Mesothelial cell of epicardium (in vitro differentiated cells): ENCODE measurements at regions not wholly inside any gene's neighbourhood (a gene's known extent, or its start where the extent isn't known, plus 50 kb on each side); places are given as distances from the start of the nearest gene placed in this dataset.

ENCODE experiments used
- DNase-seq, 2 experiments: peaks; one replicate each; pipeline ENCODE4 v3.0.0; 2021; ENCODE audit warnings: low spot score in 2 of 2; ENCODE audit not compliant: unreplicated experiment in 2 of 2
- H3K27ac Mint-ChIP-seq: 2 replicates; pipeline ENCODE4 v1.8.0; 2021; ENCODE audit warnings: mixed read lengths
- H3K27me3 Mint-ChIP-seq: 2 replicates; pipeline ENCODE4 v1.8.0; 2021; ENCODE audit warnings: low read depth, mixed read lengths
- H3K36me3 Mint-ChIP-seq: 2 replicates; pipeline ENCODE4 v1.8.0; 2021; ENCODE audit warnings: mixed read lengths
- H3K4me1 Mint-ChIP-seq: 2 replicates; pipeline ENCODE4 v1.8.0; 2021; ENCODE audit warnings: mixed read lengths
- H3K4me3 Mint-ChIP-seq: 2 replicates; pipeline ENCODE4 v1.8.0; 2021; ENCODE audit warnings: mild to moderate bottlenecking, moderate library complexity, mixed read lengths
- H3K9me3 Mint-ChIP-seq: 2 replicates; pipeline ENCODE4 v1.8.0; 2021; ENCODE audit warnings: mixed read lengths
- TF ChIP-seq, protein P1 (sequence below): fragments of 200-600 bp; sonication (generic); IDR thresholded peaks from one replicate; pipeline ENCODE4 v1.5.0; 2021; ENCODE audit warnings: antibody characterized with exemption; ENCODE audit not compliant: unreplicated experiment

DNA sequence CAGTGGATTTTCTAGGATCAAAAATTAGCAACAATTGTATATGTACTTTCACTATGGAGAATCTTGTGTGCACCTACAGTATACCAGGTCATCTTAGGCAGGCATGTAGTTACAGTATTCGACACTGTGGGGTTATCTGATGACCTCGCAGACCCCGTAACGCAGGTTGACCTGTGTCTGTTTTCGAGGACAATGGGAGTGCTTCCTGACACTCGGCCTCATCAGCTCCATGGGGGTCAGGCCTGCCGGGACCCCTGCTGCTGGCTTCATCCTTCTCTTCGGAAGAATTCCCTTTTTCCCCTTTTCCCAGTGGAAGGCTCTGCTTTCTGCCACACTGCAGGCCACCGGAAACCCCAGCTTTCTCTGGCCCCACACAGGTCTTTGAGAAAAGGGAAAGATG, 102.8 kb upstream of the TMEM18 start:
- TF ChIP-seq, protein P1, sequence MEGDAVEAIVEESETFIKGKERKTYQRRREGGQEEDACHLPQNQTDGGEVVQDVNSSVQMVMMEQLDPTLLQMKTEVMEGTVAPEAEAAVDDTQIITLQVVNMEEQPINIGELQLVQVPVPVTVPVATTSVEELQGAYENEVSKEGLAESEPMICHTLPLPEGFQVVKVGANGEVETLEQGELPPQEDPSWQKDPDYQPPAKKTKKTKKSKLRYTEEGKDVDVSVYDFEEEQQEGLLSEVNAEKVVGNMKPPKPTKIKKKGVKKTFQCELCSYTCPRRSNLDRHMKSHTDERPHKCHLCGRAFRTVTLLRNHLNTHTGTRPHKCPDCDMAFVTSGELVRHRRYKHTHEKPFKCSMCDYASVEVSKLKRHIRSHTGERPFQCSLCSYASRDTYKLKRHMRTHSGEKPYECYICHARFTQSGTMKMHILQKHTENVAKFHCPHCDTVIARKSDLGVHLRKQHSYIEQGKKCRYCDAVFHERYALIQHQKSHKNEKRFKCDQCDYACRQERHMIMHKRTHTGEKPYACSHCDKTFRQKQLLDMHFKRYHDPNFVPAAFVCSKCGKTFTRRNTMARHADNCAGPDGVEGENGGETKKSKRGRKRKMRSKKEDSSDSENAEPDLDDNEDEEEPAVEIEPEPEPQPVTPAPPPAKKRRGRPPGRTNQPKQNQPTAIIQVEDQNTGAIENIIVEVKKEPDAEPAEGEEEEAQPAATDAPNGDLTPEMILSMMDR = no peak
- H3K4me3 Mint-ChIP-seq = no peak overlapping the region
- peaks cover 14% of the 10 kb centered on the region for H3K4me1 Mint-ChIP-seq
- no peaks in the 10 kb centered on the region for H3K36me3 Mint-ChIP-seq
- DNase-seq = no peak
- H3K27me3 Mint-ChIP-seq = no peaks in the 10 kb centered on the region
- peaks cover 4% of the 10 kb centered on the region for H3K9me3 Mint-ChIP-seq
- no peak overlapping the region for H3K27ac Mint-ChIP-seq

- no peak for DNase-seq
- peak overlapping the region; percentile 96 for H3K27ac Mint-ChIP-seq
- H3K36me3 Mint-ChIP-seq = no peaks in the 10 kb centered on the region
- H3K4me3 Mint-ChIP-seq = peak overlapping the region; percentile 54
- no peaks in the 10 kb centered on the region for H3K27me3 Mint-ChIP-seq
- TF ChIP-seq, protein P1 = no peak
- H3K9me3 Mint-ChIP-seq = peaks cover 4% of the 10 kb centered on the region
- H3K4me1 Mint-ChIP-seq = peaks cover 22% of the 10 kb centered on the region
Observed at GRCh38 chr2:778731-779350, 101.6 kb upstream of the TMEM18 start.

DNA sequence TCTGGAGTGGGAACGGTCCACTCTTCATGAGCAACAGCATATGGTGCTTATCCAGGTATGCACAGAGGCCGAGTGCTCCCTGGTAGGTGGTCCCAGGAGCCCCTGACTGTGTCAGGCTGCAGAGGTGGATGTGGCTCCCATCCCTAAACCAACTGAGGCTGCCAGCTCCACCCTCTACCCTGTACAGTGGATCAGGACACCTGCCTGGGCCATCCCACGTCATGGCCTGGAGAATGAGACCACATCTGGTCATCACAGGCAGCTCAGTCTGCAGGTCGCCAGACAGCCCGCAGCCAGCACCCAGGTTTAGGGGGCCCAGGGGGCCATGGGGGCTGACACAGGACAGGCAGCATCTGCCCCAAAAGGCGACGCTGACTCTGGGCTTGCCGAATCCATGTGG, 100.3 kb upstream of the TMEM18 start:
- no peak overlapping the region for H3K4me3 Mint-ChIP-seq
- no peak for DNase-seq
- H3K27ac Mint-ChIP-seq = no peak overlapping the region
- peaks cover 22% of the 10 kb centered on the region for H3K4me1 Mint-ChIP-seq
- H3K9me3 Mint-ChIP-seq = no peaks in the 10 kb centered on the region
- no peaks in the 10 kb centered on the region for H3K36me3 Mint-ChIP-seq
- no peaks in the 10 kb centered on the region for H3K27me3 Mint-ChIP-seq
- TF ChIP-seq, protein P1 = no peak

- Mint-ChIP-seq H3K36me3 (no peaks in the 10 kb centered on the region), H3K4me1 (peaks cover 22% of the 10 kb centered on the region), H3K27me3 (no peaks in the 10 kb centered on the region), H3K4me3 (no peak overlapping the region), H3K9me3 (no peaks in the 10 kb centered on the region), H3K27ac (no peak overlapping the region)
- DNase-seq = no peak
- TF ChIP-seq, protein P1 = no peak
Observed at GRCh38 chr2:777051-777450, 99.8 kb upstream of the TMEM18 start.

GRCh38 chr2:776487-776886, 99.3 kb upstream of the TMEM18 start:
- Mint-ChIP-seq H3K4me3 (no peak overlapping the region), H3K4me1 (peaks cover 22% of the 10 kb centered on the region), H3K36me3 (no peaks in the 10 kb centered on the region), H3K9me3 (no peaks in the 10 kb centered on the region), H3K27ac (no peak overlapping the region), H3K27me3 (no peaks in the 10 kb centered on the region)
- TF ChIP-seq, protein P1 = no peak
- DNase-seq = no peak

DNA sequence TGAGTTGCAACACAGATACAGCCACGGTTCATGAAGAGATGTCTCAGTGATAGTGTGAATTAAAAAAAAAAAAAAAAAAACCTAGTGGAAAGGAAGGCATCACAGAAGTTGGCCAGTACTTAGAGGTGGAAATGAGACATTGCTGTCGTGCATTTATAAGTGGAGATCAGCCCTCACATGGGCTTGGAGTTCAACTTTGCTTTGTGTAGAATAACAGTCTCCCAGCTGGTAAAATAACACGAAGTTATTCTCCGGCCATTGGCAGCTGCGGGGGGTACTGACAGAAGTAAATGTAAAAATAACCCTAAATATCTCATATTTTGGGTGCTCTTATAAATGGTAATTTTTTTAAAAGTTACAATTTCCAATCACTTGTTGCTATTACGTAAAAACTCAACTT, 98.8 kb upstream of the TMEM18 start:
- Mint-ChIP-seq H3K27ac (no peak overlapping the region), H3K4me3 (no peak overlapping the region), H3K36me3 (no peaks in the 10 kb centered on the region), H3K27me3 (no peaks in the 10 kb centered on the region), H3K9me3 (no peaks in the 10 kb centered on the region), H3K4me1 (peaks cover 22% of the 10 kb centered on the region)
- TF ChIP-seq, protein P1 = no peak
- DNase-seq = no peak
